GM23338 (cell line): ENCODE measurements at regions not wholly inside any gene's neighbourhood (a gene's known extent, or its start where the extent isn't known, plus 50 kb on each side); places are given as distances from the start of the nearest gene placed in this dataset.
A peak's percentile ranks its signal among the peaks of the same experiment; 100 is the strongest.

Experiments used
- ATAC-seq: fragments of 200-7000 bp; cut with Tn5 transposase; 3 replicates; pipeline ENCODE4 v1.9.1; 2020
- DNase-seq: peaks from one replicate; pipeline ENCODE4 v3.0.0-alpha.2; 2015; ENCODE audit warnings: low spot score
- H2AFZ ChIP-seq: fragments of 200-600 bp; sonication (generic); 2 replicates; pipeline ENCODE4 v1.8.0; 2016; ENCODE audit warnings: antibody characterized with exemption, mild to moderate bottlenecking, moderate library complexity
- H3F3A ChIP-seq: fragments of 200-600 bp; sonication (generic); replicated peaks from 2 replicates; pipeline ENCODE4 v1.8.0; 2017; ENCODE audit warnings: antibody characterized with exemption, mixed run types, low read depth
- H3K27ac ChIP-seq: fragments of 200-600 bp; sonication (generic); 2 replicates; pipeline ENCODE4 v1.6.1; 2016; ENCODE audit warnings: low read depth
- H3K27me3 ChIP-seq: fragments of 200-600 bp; sonication (generic); 2 replicates; pipeline ENCODE4 v1.8.0; 2016; ENCODE audit warnings: mild to moderate bottlenecking, mixed run types, moderate library complexity; ENCODE audit not compliant: insufficient read depth
- H3K36me3 ChIP-seq: fragments of 200-600 bp; sonication (generic); 2 replicates; pipeline ENCODE4 v1.8.0; 2016; ENCODE audit warnings: mild to moderate bottlenecking; ENCODE audit not compliant: insufficient read depth
- H3K4me1 ChIP-seq: fragments of 200-600 bp; sonication (generic); 2 replicates; pipeline ENCODE4 v1.8.0; 2016; ENCODE audit warnings: mild to moderate bottlenecking, moderate library complexity; ENCODE audit not compliant: insufficient read depth
- H3K4me2 ChIP-seq: fragments of 200-600 bp; sonication (generic); 2 replicates; pipeline ENCODE4 v1.7.1; 2017; ENCODE audit warnings: mixed run types
- H3K4me3 ChIP-seq: fragments of 200-600 bp; sonication (generic); 2 replicates; pipeline ENCODE4 v1.6.1; 2016; ENCODE audit warnings: mixed run types
- H3K79me2 ChIP-seq: fragments of 200-600 bp; sonication (generic); replicated peaks from 2 replicates; pipeline ENCODE4 v1.8.0; 2017; ENCODE audit warnings: mild to moderate bottlenecking; ENCODE audit not compliant: insufficient read depth
- H3K9me2 ChIP-seq: fragments of 200-600 bp; sonication (generic); 2 replicates; pipeline ENCODE4 v1.8.0; 2017; ENCODE audit not compliant: insufficient read depth
- H4K20me1 ChIP-seq: fragments of 200-600 bp; sonication (generic); replicated peaks from 2 replicates; pipeline ENCODE4 v1.8.0; 2017; ENCODE audit warnings: mild to moderate bottlenecking; ENCODE audit not compliant: insufficient read depth
- H3K27ac Mint-ChIP-seq: 2 replicates; pipeline ENCODE4 v1.8.0; 2020; ENCODE audit warnings: inconsistent platforms, mild to moderate bottlenecking, moderate library complexity, mixed read lengths
- H3K27me3 Mint-ChIP-seq: 3 replicates; pipeline ENCODE4 v1.8.0; 2022; ENCODE audit warnings: low read depth, mild to moderate bottlenecking, moderate library complexity, mixed read lengths, inconsistent platforms; ENCODE audit not compliant: insufficient read depth, poor library complexity
- H3K36me3 Mint-ChIP-seq: 3 replicates; pipeline ENCODE4 v1.8.0; 2021; ENCODE audit warnings: low read depth, mild to moderate bottlenecking, inconsistent platforms, moderate library complexity, mixed read lengths
- H3K4me1 Mint-ChIP-seq: 3 replicates; pipeline ENCODE4 v1.8.0; 2020; ENCODE audit warnings: mild to moderate bottlenecking, inconsistent platforms, mixed read lengths
- H3K4me3 Mint-ChIP-seq: 3 replicates; pipeline ENCODE4 v1.8.0; 2021; ENCODE audit warnings: moderate library complexity, mild to moderate bottlenecking, inconsistent platforms, mixed read lengths
- H3K9me3 Mint-ChIP-seq: 3 replicates; pipeline ENCODE4 v1.8.0; 2020; ENCODE audit warnings: moderate library complexity, mild to moderate bottlenecking, inconsistent platforms, mixed read lengths
- CREB1 ChIP-seq: fragments of 250-450 bp; sonication (Bioruptor Pico); IDR thresholded peaks from 2 replicates; pipeline ENCODE4 v1.5.0; 2020; ENCODE audit warnings: low read depth, mild to moderate bottlenecking, moderate library complexity
- CTCF ChIP-seq, 2 experiments: fragments of 200-600 bp in 1 of 2; sonication (generic) in 1 of 2; conservative IDR thresholded peaks; 2 replicates each; pipeline versions ENCODE4 v1.5.1 to v1.6.1; 2016 to 2017; ENCODE audit warnings: antibody characterized with exemption in 2 of 2, low read depth in 2 of 2, mild to moderate bottlenecking in 2 of 2, moderate library complexity in 1 of 2
- ETS1 ChIP-seq: IDR thresholded peaks from 2 replicates; pipeline ENCODE4 v1.6.1; 2016; ENCODE audit warnings: antibody characterized with exemption
- EZH2 ChIP-seq: fragments of 200-600 bp; sonication (generic); IDR thresholded peaks from one replicate; pipeline ENCODE4 v1.8.0; 2017; ENCODE audit warnings: antibody characterized with exemption, mild to moderate bottlenecking, low read depth; ENCODE audit not compliant: unreplicated experiment
- EZH2phosphoT487 ChIP-seq: fragments of 200-600 bp; sonication (generic); IDR thresholded peaks from one replicate; pipeline ENCODE4 v1.8.1; 2018; ENCODE audit warnings: antibody characterized with exemption; ENCODE audit not compliant: unreplicated experiment
- JUNB ChIP-seq: IDR thresholded peaks from one replicate; pipeline ENCODE4 v1.6.1; 2016; ENCODE audit warnings: antibody characterized with exemption; ENCODE audit not compliant: unreplicated experiment
- NANOG ChIP-seq: IDR thresholded peaks from 2 replicates; pipeline ENCODE4 v1.6.1; 2016; ENCODE audit warnings: antibody characterized with exemption, borderline replicate concordance
- POLR2AphosphoS5 ChIP-seq: IDR thresholded peaks from 2 replicates; pipeline ENCODE4 v1.6.1; 2016; ENCODE audit warnings: antibody characterized with exemption, low read depth
- REST ChIP-seq: IDR thresholded peaks from one replicate; pipeline ENCODE4 v1.6.1; 2018; ENCODE audit warnings: antibody characterized with exemption; ENCODE audit not compliant: unreplicated experiment
- ZNF114 ChIP-seq: fragments of 250-450 bp; sonication (Bioruptor Pico); IDR thresholded peaks from 2 replicates; pipeline ENCODE4 v1.5.0; 2020; ENCODE audit warnings: mild to moderate bottlenecking, moderate library complexity
- ZNF331 ChIP-seq: fragments of 250-450 bp; sonication (Bioruptor Pico); IDR thresholded peaks from 2 replicates; pipeline ENCODE4 v1.5.0; 2020; ENCODE audit warnings: low read depth, mild to moderate bottlenecking, moderate library complexity
- ZNF462 ChIP-seq: fragments of 250-450 bp; sonication (Bioruptor Pico); IDR thresholded peaks from 2 replicates; pipeline ENCODE4 v1.5.0; 2020; ENCODE audit warnings: mild to moderate bottlenecking, moderate library complexity

GRCh38 chr4:138659037-138659811, 356.4 kb upstream of the NOCT start:
- ATAC-seq (peak; percentile 47), DNase-seq (peak; percentile 33)
- Histone ChIP-seq H3K79me2 (no peaks in the 10 kb centered on the region), H3K36me3 (no peaks in the 10 kb centered on the region), H2AFZ (peak overlapping the region; percentile 40; the same call in 1 of the 2 replicates), H3K27ac (peak overlapping the region; percentile 92), H3F3A (peaks cover 16% of the 10 kb centered on the region; the same call in 1 of the 2 replicates), H3K4me2 (peak overlapping the region; percentile 78), H3K4me1 (peaks cover 43% of the 10 kb centered on the region), H3K27me3 (no peaks in the 10 kb centered on the region), H4K20me1 (no peaks in the 10 kb centered on the region), H3K4me3 (peak overlapping the region; percentile 45), H3K9me2 (peaks cover 24% of the 10 kb centered on the region)
- Mint-ChIP-seq H3K36me3 (peaks cover 2% of the 10 kb centered on the region; the same call in 1 of the 3 replicates), H3K27me3 (peaks cover 10% of the 10 kb centered on the region), H3K4me3 (peak overlapping the region; percentile 50), H3K27ac (peak overlapping the region; percentile 74), H3K4me1 (peaks cover 45% of the 10 kb centered on the region), H3K9me3 (no peaks in the 10 kb centered on the region)
- TF ChIP-seq ZNF331, result no peak
- TF ChIP-seq EZH2, result no peak
- no peak for TF ChIP-seq NANOG
- no peak for TF ChIP-seq JUNB
- TF ChIP-seq CTCF (conservative IDR thresholded peaks at IDR 0.05; ENCODE audit: low read depth in 2 of 2), result no peak
- no peak for TF ChIP-seq ZNF462
- TF ChIP-seq CREB1 (CRISPR knock-in tag), result no peak
- no peak for TF ChIP-seq ZNF114 (CRISPR knock-in tag)
- TF ChIP-seq POLR2AphosphoS5, result no peak
- no peak for TF ChIP-seq ETS1
- no peak for TF ChIP-seq EZH2phosphoT487
- no peak for TF ChIP-seq REST
